WI38 (cell line): ENCODE measurements at regions not wholly inside any gene's neighbourhood (a gene's known extent, or its start where the extent isn't known, plus 50 kb on each side); places are given as distances from the start of the nearest gene placed in this dataset.
"Not testable (repeated sequence)": the region's sequence is repeated elsewhere in the genome, so short reads cannot be mapped to it uniquely, and the experiment has no call there.

Source experiments
- H3K4me3 ChIP-seq: 2 replicates; pipeline ENCODE4 v1.5.1; 2011; ENCODE audit warnings: low read depth, mild to moderate bottlenecking, control low read depth, low read length
- TF ChIP-seq, protein P1 (sequence below): IDR thresholded peaks from 2 replicates; pipeline ENCODE4 v1.5.1; 2012; ENCODE audit warnings: low read depth, mild to moderate bottlenecking, control low read depth, low read length

DNA sequence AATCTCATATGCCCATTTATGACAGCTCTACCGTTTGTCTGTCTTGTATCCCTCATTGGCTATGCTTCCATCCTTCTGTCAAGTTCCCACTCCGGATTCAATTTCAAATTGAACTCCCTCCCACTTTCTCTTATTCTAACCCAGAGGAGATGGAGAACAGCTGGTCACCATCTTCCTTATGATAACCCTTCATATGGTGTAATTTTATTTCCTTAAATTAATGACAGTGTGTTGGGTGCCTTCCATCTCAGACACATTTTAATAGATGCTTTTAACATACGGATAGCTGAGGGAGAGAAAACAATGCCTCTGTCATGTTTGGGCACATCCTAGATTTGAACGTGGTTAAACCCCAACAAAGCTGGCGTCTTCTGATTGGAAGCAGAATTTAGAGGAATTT, 103.0 kb upstream of the PLXNA2 start:
- no peak overlapping the region for H3K4me3 ChIP-seq
- TF ChIP-seq, protein P1, sequence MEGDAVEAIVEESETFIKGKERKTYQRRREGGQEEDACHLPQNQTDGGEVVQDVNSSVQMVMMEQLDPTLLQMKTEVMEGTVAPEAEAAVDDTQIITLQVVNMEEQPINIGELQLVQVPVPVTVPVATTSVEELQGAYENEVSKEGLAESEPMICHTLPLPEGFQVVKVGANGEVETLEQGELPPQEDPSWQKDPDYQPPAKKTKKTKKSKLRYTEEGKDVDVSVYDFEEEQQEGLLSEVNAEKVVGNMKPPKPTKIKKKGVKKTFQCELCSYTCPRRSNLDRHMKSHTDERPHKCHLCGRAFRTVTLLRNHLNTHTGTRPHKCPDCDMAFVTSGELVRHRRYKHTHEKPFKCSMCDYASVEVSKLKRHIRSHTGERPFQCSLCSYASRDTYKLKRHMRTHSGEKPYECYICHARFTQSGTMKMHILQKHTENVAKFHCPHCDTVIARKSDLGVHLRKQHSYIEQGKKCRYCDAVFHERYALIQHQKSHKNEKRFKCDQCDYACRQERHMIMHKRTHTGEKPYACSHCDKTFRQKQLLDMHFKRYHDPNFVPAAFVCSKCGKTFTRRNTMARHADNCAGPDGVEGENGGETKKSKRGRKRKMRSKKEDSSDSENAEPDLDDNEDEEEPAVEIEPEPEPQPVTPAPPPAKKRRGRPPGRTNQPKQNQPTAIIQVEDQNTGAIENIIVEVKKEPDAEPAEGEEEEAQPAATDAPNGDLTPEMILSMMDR = no peak

- H3K4me3 ChIP-seq = no peak overlapping the region
- TF ChIP-seq, protein P1 = no peak
These were observed 105.6 kb upstream of the PLXNA2 start for GRCh38 chr1:208349694-208350330.

GRCh38 chr1:208350815-208351214, 106.6 kb upstream of the PLXNA2 start:
- TF ChIP-seq, protein P1 = no peak
- no peak overlapping the region for H3K4me3 ChIP-seq

DNA sequence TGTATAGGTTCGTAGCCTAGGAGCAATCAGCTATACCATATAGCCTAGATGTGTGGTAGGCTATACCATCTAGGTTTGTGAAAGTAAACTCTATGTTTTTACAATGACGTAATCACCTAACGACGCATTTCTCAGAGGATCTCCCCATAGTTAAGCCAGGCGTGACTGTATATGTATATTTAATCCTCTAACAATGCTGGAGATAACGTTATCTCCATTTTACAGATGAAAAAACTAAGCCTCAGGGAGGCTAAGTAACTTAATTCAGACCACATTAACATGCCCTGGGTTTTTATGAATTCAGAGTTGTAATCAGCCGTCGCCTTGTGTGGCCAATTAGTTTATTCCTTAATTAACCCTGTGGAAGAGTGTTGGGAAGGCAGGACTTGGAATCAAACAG, 107.7 kb upstream of the PLXNA2 start:
- TF ChIP-seq, protein P1 = no peak
- no peak overlapping the region for H3K4me3 ChIP-seq

GRCh38 chr1:208353797-208354196, 109.6 kb upstream of the PLXNA2 start:
- H3K4me3 ChIP-seq = not testable (repeated sequence)

- TF ChIP-seq, protein P1 = no peak
These were observed 113.7 kb upstream of the PLXNA2 start for GRCh38 chr1:208357644-208358507.

DNA sequence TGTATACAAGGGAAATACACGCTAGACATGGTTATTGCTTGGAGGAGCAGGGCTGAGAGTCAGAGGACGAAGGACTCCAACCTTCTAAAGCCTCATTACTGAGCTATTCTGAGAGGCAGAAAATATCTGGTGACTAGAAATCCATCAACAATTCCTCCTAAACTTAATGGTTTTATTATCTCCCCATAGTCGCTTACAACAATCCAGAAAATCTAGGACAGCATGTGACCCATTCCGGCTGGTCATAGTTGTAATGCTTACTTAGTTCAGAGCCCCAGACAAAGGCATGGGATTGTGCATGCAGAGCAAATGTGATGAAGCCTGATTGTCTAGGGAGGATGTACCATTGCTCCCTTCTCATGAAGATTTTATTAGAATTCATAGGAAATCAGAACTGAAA, 114.5 kb upstream of the PLXNA2 start:
- TF ChIP-seq, protein P1 = no peak
- no peak overlapping the region for H3K4me3 ChIP-seq

More at GRCh38 chr1:208357644-208358507, 113.7 kb upstream of the PLXNA2 start:
- H3K4me3 ChIP-seq = no peak overlapping the region
